Endothelial cell of umbilical vein (primary cell): ENCODE measurements at regions not wholly inside any gene's neighbourhood (a gene's known extent, or its start where the extent isn't known, plus 50 kb on each side); places are given as distances from the start of the nearest gene placed in this dataset.

Experiments used
- EZH2 ChIP-seq: IDR thresholded peaks from 2 replicates; pipeline ENCODE4 v1.6.1; 2012; ENCODE audit warnings: borderline replicate concordance, low read depth, mild to moderate bottlenecking, moderate library complexity, low read length, inconsistent platforms; ENCODE audit not compliant: severe bottlenecking
- FOS ChIP-seq: IDR thresholded peaks from 2 replicates; pipeline ENCODE4 v1.6.1; 2011; ENCODE audit warnings: mild to moderate bottlenecking, low read length, moderate library complexity, borderline replicate concordance; ENCODE audit not compliant: insufficient read depth
- GATA2 ChIP-seq: IDR thresholded peaks from 2 replicates; pipeline ENCODE4 v1.7.0; 2011; ENCODE audit warnings: low read depth, mild to moderate bottlenecking, moderate library complexity, mixed read lengths, low read length; ENCODE audit not compliant: insufficient read length, insufficient read depth
- MAX ChIP-seq: IDR thresholded peaks from 2 replicates; pipeline ENCODE4 v1.6.1; 2011; ENCODE audit not compliant: insufficient read depth, insufficient read length
- MYC ChIP-seq: IDR thresholded peaks from one replicate; pipeline ENCODE4 v1.6.1; 2011; ENCODE audit warnings: mild to moderate bottlenecking, low read depth, low read length
- POLR2A ChIP-seq: IDR thresholded peaks from 2 replicates; pipeline ENCODE4 v1.6.1; 2012; ENCODE audit warnings: low read depth, mild to moderate bottlenecking, control low read depth, low read length
- POLR2AphosphoS5 ChIP-seq: IDR thresholded peaks from 2 replicates; pipeline ENCODE4 v1.6.1; 2012; ENCODE audit warnings: low read depth, mild to moderate bottlenecking, control low read depth, low read length, moderate library complexity; ENCODE audit not compliant: insufficient read depth
- TF ChIP-seq, protein P1 (sequence below), 2 donors: IDR thresholded peaks; 1 replicate in 1 of 2; 2 replicates in 1 of 2; pipeline ENCODE4 v1.5.1; 2011; ENCODE audit warnings: low read length in 2 of 2, mild to moderate bottlenecking in 2 of 2, moderate library complexity in 2 of 2, control low read depth in 1 of 2, inconsistent platforms in 1 of 2, low read depth in 1 of 2; ENCODE audit not compliant: insufficient read depth in 1 of 2; ENCODE audit errors: extremely low read depth in 1 of 2

- TF ChIP-seq, protein P1, sequence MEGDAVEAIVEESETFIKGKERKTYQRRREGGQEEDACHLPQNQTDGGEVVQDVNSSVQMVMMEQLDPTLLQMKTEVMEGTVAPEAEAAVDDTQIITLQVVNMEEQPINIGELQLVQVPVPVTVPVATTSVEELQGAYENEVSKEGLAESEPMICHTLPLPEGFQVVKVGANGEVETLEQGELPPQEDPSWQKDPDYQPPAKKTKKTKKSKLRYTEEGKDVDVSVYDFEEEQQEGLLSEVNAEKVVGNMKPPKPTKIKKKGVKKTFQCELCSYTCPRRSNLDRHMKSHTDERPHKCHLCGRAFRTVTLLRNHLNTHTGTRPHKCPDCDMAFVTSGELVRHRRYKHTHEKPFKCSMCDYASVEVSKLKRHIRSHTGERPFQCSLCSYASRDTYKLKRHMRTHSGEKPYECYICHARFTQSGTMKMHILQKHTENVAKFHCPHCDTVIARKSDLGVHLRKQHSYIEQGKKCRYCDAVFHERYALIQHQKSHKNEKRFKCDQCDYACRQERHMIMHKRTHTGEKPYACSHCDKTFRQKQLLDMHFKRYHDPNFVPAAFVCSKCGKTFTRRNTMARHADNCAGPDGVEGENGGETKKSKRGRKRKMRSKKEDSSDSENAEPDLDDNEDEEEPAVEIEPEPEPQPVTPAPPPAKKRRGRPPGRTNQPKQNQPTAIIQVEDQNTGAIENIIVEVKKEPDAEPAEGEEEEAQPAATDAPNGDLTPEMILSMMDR (IDR thresholded peaks at IDR 0.05; ENCODE audit: extremely low read depth in 1 of 2, insufficient read depth in 1 of 2, low read depth in 1 of 2, low read length in 2 of 2): no peak
- no peak for TF ChIP-seq POLR2A
- no peak for TF ChIP-seq EZH2
- no peak for TF ChIP-seq MAX
- TF ChIP-seq MYC: no peak
- no peak for TF ChIP-seq POLR2AphosphoS5
- no peak for TF ChIP-seq GATA2
- TF ChIP-seq FOS: no peak
Observed at GRCh38 chr3:118396491-118396890, 638.2 kb downstream of the IGSF11 start.
